Fibroblast of villous mesenchyme (primary cell): ENCODE measurements at regions not wholly inside any gene's neighbourhood (a gene's known extent, or its start where the extent isn't known, plus 50 kb on each side); places are given as distances from the start of the nearest gene placed in this dataset.

Source experiments
- DNase-seq: peaks from one replicate; pipeline ENCODE4 v3.0.0-alpha.2; 2010; ENCODE audit warnings: low read depth
- H3K4me3 ChIP-seq: 2 replicates; pipeline ENCODE4 v1.5.1; 2011; ENCODE audit warnings: low read depth, mild to moderate bottlenecking, low read length
- CTCF ChIP-seq: IDR thresholded peaks from 2 replicates; pipeline ENCODE4 v1.5.1; 2012; ENCODE audit warnings: low read depth, mild to moderate bottlenecking, low read length; ENCODE audit not compliant: insufficient read depth

GRCh38 chr12:123100882-123101281, 50.0 kb downstream of the PITPNM2 start:
- H3K4me3 ChIP-seq = no peak overlapping the region
- no peak for TF ChIP-seq CTCF
- DNase-seq = no peak

- TF ChIP-seq CTCF = no peak
Observed at GRCh38 chr12:123100450-123100849, 50.4 kb downstream of the PITPNM2 start.

GRCh38 chr12:123099560-123100192, 51.2 kb downstream of the PITPNM2 start:
- no peak for DNase-seq
- no peak for TF ChIP-seq CTCF
- no peak overlapping the region for H3K4me3 ChIP-seq

More at GRCh38 chr12:123100450-123100849, 50.4 kb downstream of the PITPNM2 start:
- H3K4me3 ChIP-seq = no peak overlapping the region
- no peak for DNase-seq

GRCh38 chr12:123098780-123099179, 52.1 kb downstream of the PITPNM2 start:
- TF ChIP-seq CTCF = no peak
- no peak for DNase-seq
- no peak overlapping the region for H3K4me3 ChIP-seq

GRCh38 chr12:123097561-123098084, 53.3 kb downstream of the PITPNM2 start:
- no peak overlapping the region for H3K4me3 ChIP-seq
- no peak for TF ChIP-seq CTCF
- peak; percentile 40 for DNase-seq

- no peak overlapping the region for H3K4me3 ChIP-seq
- no peak for TF ChIP-seq CTCF
Observed at GRCh38 chr12:123096741-123097140, 54.1 kb downstream of the PITPNM2 start.

GRCh38 chr12:123096182-123096581, 54.7 kb downstream of the PITPNM2 start:
- DNase-seq = peak; percentile 17
- no peak overlapping the region for H3K4me3 ChIP-seq
- no peak for TF ChIP-seq CTCF

More at GRCh38 chr12:123096741-123097140, 54.1 kb downstream of the PITPNM2 start:
- no peak for DNase-seq
